A673 (cell line): ENCODE measurements at regions not wholly inside any gene's neighbourhood (a gene's known extent, or its start where the extent isn't known, plus 50 kb on each side); places are given as distances from the start of the nearest gene placed in this dataset.
"Not testable (repeated sequence)": the region's sequence is repeated elsewhere in the genome, so short reads cannot be mapped to it uniquely, and the experiment has no call there.

ENCODE experiments used
- BruUV-seq: library from RNA; stranded (reverse); fragments of 400-500 nt; replicated peaks from 2 replicates; lab custom pipeline; 2021; lab: Mats Ljungman, UMichigan
- CTCF ChIA-PET: fragments of 300-600 bp; sonication (Branson Sonifier 250); formaldehyde crosslinking; loops from one replicate; lab custom pipeline; 2022; ENCODE audit warnings: antibody characterized with exemption; lab: Charles Lee
- POLR2A ChIA-PET: fragments of 300-600 bp; sonication (Branson Sonifier 250); formaldehyde crosslinking; loops from one replicate; lab custom pipeline; 2022; ENCODE audit warnings: antibody characterized with exemption; ENCODE audit not compliant: low non-redundant PET; lab: Charles Lee
- DNase-seq: peaks from one replicate; pipeline ENCODE4 v3.0.0-alpha.2; 2015; ENCODE audit warnings: low spot score
- H3K27ac ChIP-seq: fragments of 200-600 bp; sonication (generic); 2 replicates; pipeline ENCODE4 v1.5.1; 2016; ENCODE audit warnings: mixed run types, low read depth, mild to moderate bottlenecking, mixed read lengths, antibody characterized with exemption, low read length; ENCODE audit not compliant: poor library complexity, severe bottlenecking
- H3K27me3 ChIP-seq: fragments of 200-600 bp; sonication (generic); replicated peaks from 2 replicates; pipeline ENCODE4 v1.6.1; 2017; ENCODE audit warnings: mixed run types, low read depth, mild to moderate bottlenecking, mixed read lengths, antibody characterized with exemption, low read length; ENCODE audit not compliant: insufficient read depth, poor library complexity
- H3K36me3 ChIP-seq: fragments of 200-600 bp; sonication (generic); 2 replicates; pipeline ENCODE4 v1.6.1; 2016; ENCODE audit warnings: mixed run types, mild to moderate bottlenecking, mixed read lengths, antibody characterized with exemption, low read length; ENCODE audit not compliant: insufficient read depth, poor library complexity, severe bottlenecking
- H3K4me1 ChIP-seq: fragments of 200-600 bp; sonication (generic); 2 replicates; pipeline ENCODE4 v1.6.1; 2017; ENCODE audit warnings: mixed run types, mild to moderate bottlenecking, mixed read lengths, antibody characterized with exemption, low read length; ENCODE audit not compliant: insufficient read depth, poor library complexity, severe bottlenecking
- H3K4me3 ChIP-seq: fragments of 200-600 bp; sonication (generic); 2 replicates; pipeline ENCODE4 v1.5.1; 2016; ENCODE audit warnings: low read depth, mixed run types, mild to moderate bottlenecking, mixed read lengths, low read length; ENCODE audit not compliant: poor library complexity, severe bottlenecking
- H3K9me3 ChIP-seq: fragments of 200-600 bp; sonication (generic); 2 replicates; pipeline ENCODE4 v1.6.1; 2016; ENCODE audit warnings: mixed run types, low read depth, mild to moderate bottlenecking, mixed read lengths, antibody characterized with exemption, low read length; ENCODE audit not compliant: poor library complexity, severe bottlenecking
- CTCF ChIP-seq: fragments of 300-800, 200-600 bp; sonication (generic); conservative IDR thresholded peaks from 2 replicates; pipeline ENCODE4 v1.5.1; 2017; ENCODE audit warnings: low read depth, mild to moderate bottlenecking, antibody characterized with exemption, low read length, moderate library complexity, mixed read lengths
- EZH2 ChIP-seq: fragments of 200-600 bp; sonication (generic); IDR thresholded peaks from 2 replicates; pipeline ENCODE4 v1.6.1; 2017; ENCODE audit warnings: borderline replicate concordance, low read depth, mild to moderate bottlenecking, mixed read lengths, antibody characterized with exemption, low read length; ENCODE audit not compliant: poor library complexity, severe bottlenecking
- intact Hi-C: fragments of 100-400 bp; cut with micrococcal nuclease; formaldehyde crosslinking; loops from one replicate; pipeline ENCODE4 v1.10.0; 2022; ENCODE audit not compliant: unreplicated experiment

GRCh38 chr20:12744037-12744436 lies 264.7 kb upstream of the SPTLC3 start:
- Histone ChIP-seq H3K9me3 (no peaks in the 10 kb centered on the region), H3K27ac (no peak overlapping the region), H3K36me3 (no peaks in the 10 kb centered on the region), H3K27me3 (no peaks in the 10 kb centered on the region), H3K4me3 (no peak overlapping the region), H3K4me1 (no peaks in the 10 kb centered on the region)
- no peak for TF ChIP-seq EZH2
- no peak for TF ChIP-seq CTCF
- intact Hi-C loops, result no loop called here
- CTCF ChIA-PET, result no interaction called here
- no TSS peak for BruUV-seq
- POLR2A ChIA-PET, result no interaction called here
- no peak for DNase-seq

- no TSS peak for BruUV-seq
- no peaks in the 10 kb centered on the region for H3K36me3 ChIP-seq
- H3K27me3 ChIP-seq, result no peaks in the 10 kb centered on the region
- no peak overlapping the region for H3K4me3 ChIP-seq
- no peaks in the 10 kb centered on the region for H3K4me1 ChIP-seq
- H3K27ac ChIP-seq, result no peak overlapping the region
- CTCF ChIA-PET, result no interaction called here
- H3K9me3 ChIP-seq, result no peaks in the 10 kb centered on the region
- peak; percentile 59 for DNase-seq
- TF ChIP-seq CTCF, result no peak
- TF ChIP-seq EZH2, result no peak
- POLR2A ChIA-PET, result no interaction called here
- intact Hi-C loops, result no loop called here
Measured at GRCh38 chr20:12748359-12748994, 260.3 kb upstream of the SPTLC3 start.

GRCh38 chr20:12750221-12750620 lies 258.6 kb upstream of the SPTLC3 start:
- H3K9me3 ChIP-seq, result no peaks in the 10 kb centered on the region
- intact Hi-C loops, result no loop called here
- no peak for DNase-seq
- H3K27me3 ChIP-seq, result no peaks in the 10 kb centered on the region
- no TSS peak for BruUV-seq
- TF ChIP-seq CTCF (no peak), EZH2 (no peak)
- ChIA-PET CTCF (no interaction called here), POLR2A (no interaction called here)
- H3K4me3 ChIP-seq, result no peak overlapping the region
- no peaks in the 10 kb centered on the region for H3K4me1 ChIP-seq
- no peak overlapping the region for H3K27ac ChIP-seq
- no peaks in the 10 kb centered on the region for H3K36me3 ChIP-seq

- H3K27me3 ChIP-seq, H3K9me3 ChIP-seq, POLR2A ChIA-PET, BruUV-seq, H3K4me1 ChIP-seq, intact Hi-C loops, H3K36me3 ChIP-seq, DNase-seq, CTCF ChIA-PET, H3K27ac ChIP-seq, H3K4me3 ChIP-seq: not testable (repeated sequence)
Measured at GRCh38 chr20:12752900-12753693, 255.7 kb upstream of the SPTLC3 start.

- POLR2A ChIA-PET, H3K36me3 ChIP-seq, H3K27ac ChIP-seq, H3K4me1 ChIP-seq, H3K27me3 ChIP-seq, DNase-seq, intact Hi-C loops, H3K4me3 ChIP-seq, BruUV-seq, CTCF ChIA-PET, H3K9me3 ChIP-seq: not testable (repeated sequence)
Measured at GRCh38 chr20:12753742-12754141, 255.0 kb upstream of the SPTLC3 start.
